ENCODE measurements at regions not wholly inside any gene's neighbourhood (a gene's known extent, or its start where the extent isn't known, plus 50 kb on each side); places are given as distances from the start of the nearest gene placed in this dataset.
A peak's percentile ranks its signal among the peaks of the same experiment; 100 is the strongest.
"Not testable (repeated sequence)": the region's sequence is repeated elsewhere in the genome, so short reads cannot be mapped to it uniquely, and the experiment has no call there.

DNA sequence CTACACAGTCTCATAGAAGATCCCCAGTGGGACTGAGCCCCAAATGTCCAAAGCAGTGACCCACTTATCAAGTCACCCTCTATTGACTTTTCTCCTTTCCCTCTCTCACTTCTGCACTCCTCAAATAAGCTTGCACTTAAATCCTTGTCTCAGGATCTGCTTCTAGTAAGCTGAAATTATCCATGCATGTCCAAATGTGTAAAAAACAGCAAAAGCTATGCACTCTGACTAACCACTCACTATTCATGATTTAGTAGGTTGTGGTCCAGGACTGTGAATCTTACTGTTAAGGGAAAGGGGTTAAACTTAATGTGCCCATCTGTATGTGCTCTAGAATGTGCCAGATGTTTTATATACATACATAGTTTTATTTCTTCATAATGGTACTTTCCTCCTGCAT lies 115.4 kb downstream of the SCG2 start:
- TF ChIP-seq, protein P1, sequence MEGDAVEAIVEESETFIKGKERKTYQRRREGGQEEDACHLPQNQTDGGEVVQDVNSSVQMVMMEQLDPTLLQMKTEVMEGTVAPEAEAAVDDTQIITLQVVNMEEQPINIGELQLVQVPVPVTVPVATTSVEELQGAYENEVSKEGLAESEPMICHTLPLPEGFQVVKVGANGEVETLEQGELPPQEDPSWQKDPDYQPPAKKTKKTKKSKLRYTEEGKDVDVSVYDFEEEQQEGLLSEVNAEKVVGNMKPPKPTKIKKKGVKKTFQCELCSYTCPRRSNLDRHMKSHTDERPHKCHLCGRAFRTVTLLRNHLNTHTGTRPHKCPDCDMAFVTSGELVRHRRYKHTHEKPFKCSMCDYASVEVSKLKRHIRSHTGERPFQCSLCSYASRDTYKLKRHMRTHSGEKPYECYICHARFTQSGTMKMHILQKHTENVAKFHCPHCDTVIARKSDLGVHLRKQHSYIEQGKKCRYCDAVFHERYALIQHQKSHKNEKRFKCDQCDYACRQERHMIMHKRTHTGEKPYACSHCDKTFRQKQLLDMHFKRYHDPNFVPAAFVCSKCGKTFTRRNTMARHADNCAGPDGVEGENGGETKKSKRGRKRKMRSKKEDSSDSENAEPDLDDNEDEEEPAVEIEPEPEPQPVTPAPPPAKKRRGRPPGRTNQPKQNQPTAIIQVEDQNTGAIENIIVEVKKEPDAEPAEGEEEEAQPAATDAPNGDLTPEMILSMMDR (conservative IDR thresholded peaks at IDR 0.05; ENCODE audit: low read length), result no peak
- no peak for DNase-seq (ENCODE audit: low read depth)
- H3K4me3 ChIP-seq (ENCODE audit: low read length), result no peak overlapping the region

DNA sequence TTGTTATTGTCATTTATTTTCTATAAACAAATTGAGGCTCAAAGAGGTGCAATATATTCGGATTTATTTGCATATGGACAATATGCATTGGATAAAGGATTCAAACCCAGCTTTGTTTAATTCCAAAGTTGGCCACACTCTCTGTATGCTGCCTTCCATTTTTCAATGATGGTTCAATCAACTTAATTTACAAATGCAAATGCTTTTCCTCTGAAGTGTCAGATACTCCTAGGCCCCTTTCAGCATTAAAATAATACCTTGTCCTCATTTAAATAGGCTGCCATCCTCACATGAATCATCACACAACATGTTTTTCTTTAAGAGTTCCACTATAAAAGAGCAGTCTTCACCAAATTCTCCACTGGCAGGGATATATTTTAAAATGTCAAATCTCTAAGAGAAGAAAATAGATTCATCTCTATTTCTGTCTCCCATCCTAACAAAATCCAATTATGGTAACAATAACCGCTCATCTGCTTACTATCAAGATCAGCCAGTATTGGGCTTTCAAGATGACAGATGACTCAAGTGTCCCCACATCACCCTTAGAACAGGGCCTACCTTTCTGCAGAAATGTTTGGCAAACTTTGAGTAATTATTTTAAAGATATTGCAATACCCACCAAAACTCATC lies 114.8 kb downstream of the SCG2 start:
- TF ChIP-seq, protein P1 (conservative IDR thresholded peaks at IDR 0.05; ENCODE audit: low read length), result no peak
- no peak for DNase-seq (ENCODE audit: low read depth)
- H3K4me3 ChIP-seq (ENCODE audit: low read length), result no peak overlapping the region

DNA sequence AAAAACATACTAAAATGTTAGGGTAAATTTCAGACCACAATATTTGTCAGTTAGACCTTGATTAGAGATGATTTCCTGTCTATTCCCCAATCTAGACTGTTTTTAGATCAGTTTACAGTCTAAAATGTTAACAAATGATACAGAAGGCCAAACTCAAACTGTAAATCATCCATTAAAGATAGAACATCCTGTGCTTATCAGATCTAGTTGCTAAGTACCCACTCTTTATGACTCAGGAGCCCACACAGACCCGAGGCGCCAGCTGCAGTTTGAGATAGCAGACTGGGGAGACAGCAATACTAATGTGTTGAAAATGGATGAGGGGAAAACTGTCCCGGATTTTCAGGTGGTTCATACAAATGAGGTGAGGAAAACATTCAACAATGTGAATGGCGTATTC lies 113.3 kb downstream of the SCG2 start:
- no peak for DNase-seq (ENCODE audit: low read depth)
- TF ChIP-seq, protein P1 (conservative IDR thresholded peaks at IDR 0.05; ENCODE audit: low read length), result no peak
- no peak overlapping the region for H3K4me3 ChIP-seq (ENCODE audit: low read length)

DNA sequence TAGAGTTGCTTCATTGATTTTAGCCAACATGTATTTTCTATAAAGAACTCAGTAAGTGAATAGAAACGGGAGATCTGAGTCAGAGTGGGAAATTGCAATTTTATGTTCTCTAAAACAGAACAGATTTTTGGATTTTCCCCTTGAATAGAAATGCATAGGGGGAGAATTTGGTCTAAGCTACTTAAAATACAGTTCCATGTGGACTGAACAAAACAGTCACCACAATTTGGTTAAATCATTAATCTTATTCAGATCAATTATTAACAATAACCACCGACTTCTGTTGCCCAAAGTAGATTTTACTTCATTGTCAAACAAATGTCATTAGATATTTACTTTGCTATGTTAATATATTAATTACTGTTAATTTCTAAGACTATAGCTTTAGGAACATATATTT lies 107.7 kb downstream of the SCG2 start:
- DNase-seq (ENCODE audit: low read depth), result no peak
- TF ChIP-seq, protein P1 (conservative IDR thresholded peaks at IDR 0.05; ENCODE audit: low read length), result no peak
- H3K4me3 ChIP-seq (ENCODE audit: low read length), result no peak overlapping the region

DNA sequence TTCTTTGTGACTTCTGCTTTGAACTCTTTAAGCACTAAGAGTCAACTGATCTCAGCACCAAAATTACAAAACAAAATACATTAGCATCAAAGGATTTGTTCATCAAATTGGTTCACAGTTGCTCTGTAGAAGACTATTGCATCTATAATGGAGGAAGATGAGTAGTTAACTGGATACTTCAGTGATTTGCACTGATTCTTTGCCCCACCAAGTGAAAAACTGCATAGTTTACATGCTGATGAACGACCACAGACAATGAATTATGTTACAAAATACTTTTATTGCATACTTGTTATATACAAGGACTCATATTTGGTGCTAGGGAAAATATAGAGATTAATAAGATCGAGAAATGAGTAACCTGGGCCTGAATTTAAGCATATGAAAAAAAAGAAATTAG lies 107.2 kb downstream of the SCG2 start:
- no peak overlapping the region for H3K4me3 ChIP-seq (ENCODE audit: low read length)
- DNase-seq (ENCODE audit: low read depth), result peak; percentile 49
- TF ChIP-seq, protein P1 (conservative IDR thresholded peaks at IDR 0.05; ENCODE audit: low read length), result no peak

DNA sequence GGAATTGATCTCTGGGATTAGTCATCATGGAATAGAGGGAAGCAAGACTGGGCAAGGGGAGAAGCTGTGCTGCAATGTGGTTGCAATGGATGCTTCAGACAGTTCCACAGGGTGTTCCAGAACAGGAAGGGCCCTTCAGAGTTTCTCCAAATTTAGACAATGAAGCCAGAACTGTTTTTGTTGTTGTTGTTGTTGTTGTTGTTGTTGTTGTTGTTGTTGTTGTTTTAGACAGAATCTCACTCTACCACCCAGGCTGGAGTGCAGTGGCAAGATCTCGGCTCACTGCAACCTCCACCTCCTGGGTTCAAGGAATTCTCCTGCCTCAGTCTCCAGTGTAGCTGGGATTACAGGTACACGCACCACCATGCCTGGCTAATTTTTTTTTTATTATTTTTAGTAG lies 105.3 kb downstream of the SCG2 start:
- not testable (repeated sequence) for H3K4me3 ChIP-seq (ENCODE audit: low read length); DNase-seq (ENCODE audit: low read depth)

DNA sequence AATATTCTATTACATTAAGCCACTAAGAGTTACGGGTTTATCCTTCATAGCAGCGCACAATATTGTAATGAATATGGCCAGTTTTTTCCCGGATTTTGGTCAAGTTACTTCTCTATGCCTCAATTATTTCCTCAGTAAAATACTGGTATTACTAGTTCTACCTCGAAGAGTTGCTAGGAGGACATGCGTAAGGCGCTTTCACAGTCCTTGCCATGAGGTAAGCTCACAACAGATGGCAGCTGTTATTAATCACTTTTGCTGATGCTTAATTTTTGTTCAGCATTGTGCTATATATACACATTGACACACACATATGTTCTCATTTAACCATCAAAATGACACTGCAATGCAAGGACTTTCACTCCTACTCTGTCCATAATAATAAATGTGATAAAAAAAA lies 101.5 kb downstream of the SCG2 start:
- H3K4me3 ChIP-seq (ENCODE audit: low read length), result no peak overlapping the region
- TF ChIP-seq, protein P1 (conservative IDR thresholded peaks at IDR 0.05; ENCODE audit: low read length), result no peak
- no peak for DNase-seq (ENCODE audit: low read depth)

DNA sequence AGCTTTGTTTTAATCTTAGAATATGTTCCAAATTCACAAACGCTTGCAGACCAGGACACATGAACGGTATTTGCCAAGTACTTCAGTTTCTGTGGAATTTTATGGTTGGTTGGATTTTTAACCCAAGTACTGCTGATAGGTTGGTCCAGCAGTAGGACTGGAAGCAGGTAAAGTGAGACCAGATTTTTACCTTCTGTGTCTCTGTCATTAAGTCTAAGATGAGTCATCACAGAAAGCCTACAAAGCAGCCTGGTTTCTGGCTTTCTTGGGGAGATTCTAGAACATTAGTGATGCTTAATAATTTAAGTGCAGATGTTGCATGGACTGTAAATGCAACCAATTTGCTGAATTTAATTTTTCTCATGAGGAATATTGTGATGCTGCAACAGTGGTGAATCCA lies 100.5 kb downstream of the SCG2 start:
- H3K4me3 ChIP-seq (ENCODE audit: low read length), result no peak overlapping the region
- TF ChIP-seq, protein P1 (conservative IDR thresholded peaks at IDR 0.05; ENCODE audit: low read length), result no peak
- no peak for DNase-seq (ENCODE audit: low read depth)
